ENCODE measurements at regions not wholly inside any gene's neighbourhood (a gene's known extent, or its start where the extent isn't known, plus 50 kb on each side); places are given as distances from the start of the nearest gene placed in this dataset.

DNA sequence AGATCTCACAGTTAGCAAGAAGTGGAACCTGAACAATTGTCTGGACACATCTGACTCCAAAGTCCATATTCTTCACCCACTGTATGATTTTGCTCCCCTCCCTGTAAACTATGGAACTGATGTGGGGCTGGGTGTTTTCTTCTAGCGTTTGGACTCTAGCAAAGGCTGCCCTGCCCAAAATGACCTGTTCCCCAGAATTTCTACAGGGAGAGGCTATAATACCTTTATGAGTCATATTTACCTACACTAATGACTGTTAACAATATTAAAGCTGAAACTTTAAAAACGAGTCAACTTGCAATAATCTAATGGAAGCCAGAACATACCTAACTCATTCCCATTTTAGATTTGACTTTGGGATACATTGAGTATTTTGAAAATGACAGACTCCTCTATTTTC lies 531.2 kb upstream of the CFAP20DC start:
- DNase-seq (ENCODE audit: low spot score) = no peak

GRCh38 chr3:59580499-59580898 lies 530.7 kb upstream of the CFAP20DC start:
- no peak for DNase-seq (ENCODE audit: low spot score)

GRCh38 chr3:59578129-59578528 lies 528.3 kb upstream of the CFAP20DC start:
- DNase-seq (ENCODE audit: low spot score) = no peak

DNA sequence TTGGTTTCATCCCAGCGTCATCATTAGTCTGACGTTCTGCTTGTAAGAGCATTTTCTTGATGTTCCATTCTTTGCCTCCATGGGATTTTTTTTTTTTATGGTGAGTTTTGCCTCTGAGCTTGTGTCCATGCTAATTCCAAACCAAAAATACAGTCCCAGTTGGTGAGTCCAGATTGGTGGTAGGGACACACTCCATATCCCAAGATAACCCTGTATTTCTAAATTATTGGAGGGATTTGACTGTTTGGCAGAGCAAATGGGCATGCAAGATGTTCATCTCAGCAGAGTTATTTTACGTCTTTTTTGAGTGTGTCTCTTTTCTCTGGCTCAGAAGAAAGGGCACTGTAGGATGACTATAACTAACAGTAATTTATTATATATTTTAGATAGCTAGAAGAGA lies 526.8 kb upstream of the CFAP20DC start:
- DNase-seq (ENCODE audit: low spot score) = no peak

DNA sequence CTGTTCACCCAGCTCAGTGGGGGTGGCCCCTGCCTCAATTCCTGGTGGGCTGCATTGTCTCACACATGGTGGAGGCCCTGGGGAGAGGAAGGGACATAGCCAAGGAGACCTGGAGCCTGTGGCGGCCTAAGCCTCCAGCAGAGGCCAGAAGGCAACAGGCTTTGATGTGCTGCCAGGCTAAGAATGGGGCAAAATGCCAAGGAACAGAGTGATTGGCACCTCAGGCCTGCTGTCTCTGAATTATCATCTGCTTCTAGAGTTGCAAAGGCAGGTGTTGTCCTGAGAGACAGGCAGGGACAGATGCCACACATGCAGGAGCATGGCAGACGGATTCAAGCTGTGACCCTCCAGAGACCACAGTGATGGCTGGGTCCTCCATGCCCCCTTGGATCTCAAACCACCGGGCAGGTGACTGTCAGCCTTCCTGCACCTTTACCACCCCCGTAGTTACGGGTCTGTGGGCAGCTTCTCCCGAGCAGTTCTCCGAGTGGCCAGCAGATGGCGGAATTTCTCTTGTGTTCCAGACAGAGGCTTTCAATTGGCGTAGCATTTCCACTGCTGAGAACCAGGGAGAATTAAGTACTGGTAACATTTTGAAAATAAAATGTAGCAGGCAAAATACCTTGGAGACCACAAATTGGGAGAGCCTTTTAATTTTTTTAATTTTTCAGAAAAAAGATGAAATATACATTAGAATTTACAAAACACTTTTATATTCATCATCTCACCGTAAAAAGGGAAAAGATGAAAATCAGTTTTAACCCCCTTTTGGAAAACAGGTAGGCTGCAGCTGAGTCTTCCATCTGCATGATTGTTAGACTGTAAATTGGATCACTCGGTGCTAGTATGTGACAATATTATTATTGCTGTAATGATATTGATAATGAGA lies 525.5 kb upstream of the CFAP20DC start:
- DNase-seq (ENCODE audit: low spot score) = peak; percentile 79

DNA sequence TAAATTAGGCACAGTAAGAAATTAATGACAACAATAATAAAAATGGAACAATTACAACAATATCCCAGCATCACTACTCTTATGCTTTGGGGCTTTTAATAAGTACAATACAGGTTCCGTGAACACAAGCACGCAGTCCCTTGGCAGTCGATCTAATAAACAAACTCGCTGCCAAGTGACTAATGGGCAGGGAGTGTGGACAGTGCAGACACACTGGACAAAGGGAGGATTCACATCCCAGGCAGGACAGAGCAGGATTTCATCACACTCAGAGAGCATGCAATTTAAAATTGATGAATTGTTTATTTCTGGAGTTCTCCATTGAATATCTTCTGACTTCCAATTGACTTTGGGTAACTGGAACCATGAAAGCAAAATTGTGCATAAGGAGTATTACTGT lies 524.1 kb upstream of the CFAP20DC start:
- peak; percentile 90 for DNase-seq (ENCODE audit: low spot score)

DNA sequence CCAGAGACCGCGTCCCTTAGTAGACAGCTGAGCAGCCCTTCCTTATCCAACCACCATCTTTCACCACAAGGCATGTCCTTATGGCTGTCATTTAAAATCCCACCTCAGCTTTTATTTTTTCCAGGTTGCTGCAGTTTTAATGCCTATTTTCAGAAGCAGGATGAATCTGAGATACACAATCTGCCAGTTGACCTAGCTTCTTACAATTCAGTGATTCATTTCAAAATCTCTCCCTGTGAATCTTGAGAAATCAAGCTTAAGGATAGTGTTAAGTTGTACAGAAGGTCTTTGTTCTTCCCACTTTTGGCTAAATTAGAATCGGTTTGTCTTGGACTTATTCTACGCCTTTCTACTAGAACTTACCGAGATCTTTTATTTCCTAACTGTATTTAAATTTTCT lies 522.3 kb upstream of the CFAP20DC start:
- DNase-seq (ENCODE audit: low spot score) = no peak

DNA sequence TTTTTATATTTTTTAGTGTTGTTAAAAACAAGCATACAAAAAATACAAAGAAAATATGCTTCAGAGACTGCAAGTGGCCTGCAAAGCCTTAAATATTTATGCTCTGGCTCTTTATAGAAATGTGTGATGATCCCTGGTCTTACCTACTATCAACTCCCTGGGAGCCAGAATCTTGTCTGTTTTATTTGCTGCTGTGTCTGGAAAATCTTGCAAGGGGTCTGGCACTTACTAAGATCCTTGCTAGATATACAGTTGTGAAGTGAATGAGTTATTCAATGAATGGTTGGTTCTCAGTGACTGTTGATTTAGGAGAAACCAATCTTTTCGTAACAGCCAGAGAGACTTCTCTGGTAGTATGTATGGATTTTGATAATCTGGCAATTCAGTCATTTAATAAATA lies 521.0 kb upstream of the CFAP20DC start:
- DNase-seq (ENCODE audit: low spot score) = no peak

DNA sequence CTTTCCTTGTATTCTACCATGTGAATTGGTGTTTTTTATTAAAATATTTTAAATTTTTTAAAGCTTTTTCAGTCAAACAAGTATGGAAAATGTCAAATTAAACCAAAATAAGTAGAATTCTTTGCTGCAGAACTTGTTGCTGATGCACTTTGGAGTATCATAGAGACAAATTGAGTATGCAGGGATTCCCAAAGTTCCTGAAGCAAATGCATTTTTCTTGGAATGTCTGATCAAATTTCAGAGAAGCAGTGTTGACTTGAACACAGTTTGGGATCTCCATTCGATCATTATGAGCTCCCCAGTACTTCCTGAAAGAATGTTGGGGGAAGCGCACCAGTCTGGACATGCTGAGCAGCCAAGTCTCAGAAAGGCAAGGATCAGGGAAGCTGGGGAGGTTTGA lies 517.8 kb upstream of the CFAP20DC start:
- peak; percentile 19 for DNase-seq (ENCODE audit: low spot score)

DNA sequence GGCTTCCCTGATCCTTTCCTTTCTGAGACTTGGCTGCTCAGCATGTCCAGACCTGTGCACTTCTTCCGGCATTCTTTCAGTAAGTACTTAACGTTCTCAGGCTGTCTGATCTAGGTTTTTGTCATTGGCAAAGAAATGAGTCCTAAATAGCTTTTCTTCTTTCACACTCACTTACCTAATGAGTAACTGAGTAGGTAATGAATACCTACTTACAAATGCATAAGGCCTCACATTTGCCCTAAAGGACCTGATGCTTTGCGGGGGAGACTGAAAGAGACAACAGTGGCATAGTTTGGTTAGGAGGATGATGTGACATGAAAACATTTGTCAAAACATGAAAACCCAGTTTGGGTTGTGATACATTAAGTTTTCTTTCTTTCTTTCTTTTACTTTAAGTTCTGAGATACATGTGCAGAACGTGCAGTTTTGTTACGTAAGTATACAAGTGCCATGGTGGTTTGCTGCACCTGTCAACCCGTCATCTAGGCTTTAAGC lies 516.7 kb upstream of the CFAP20DC start:
- no peak for DNase-seq (ENCODE audit: low spot score)

- no peak for DNase-seq (ENCODE audit: low spot score)
Observed at GRCh38 chr3:59565125-59565524, 515.3 kb upstream of the CFAP20DC start.

DNA sequence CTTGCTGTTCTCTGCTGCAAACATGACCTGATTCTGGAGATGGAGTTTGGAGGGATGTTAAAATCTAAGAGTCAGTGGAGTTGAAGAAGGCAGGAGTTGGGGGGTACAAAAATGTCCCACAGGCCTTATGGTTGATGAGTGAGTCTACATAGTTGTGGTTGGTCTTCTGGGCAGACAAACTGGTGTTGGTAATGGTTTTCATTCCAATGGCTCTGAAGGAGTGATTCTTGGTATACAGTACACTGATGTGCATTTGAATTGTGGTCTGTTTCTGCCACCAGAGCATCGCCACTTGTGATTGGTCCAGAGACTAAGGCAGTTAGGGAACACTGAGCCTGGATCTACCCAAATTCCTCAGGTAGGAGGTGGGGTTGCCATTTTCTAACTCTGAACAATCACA lies 514.1 kb upstream of the CFAP20DC start:
- DNase-seq (ENCODE audit: low spot score) = peak; percentile 37

DNA sequence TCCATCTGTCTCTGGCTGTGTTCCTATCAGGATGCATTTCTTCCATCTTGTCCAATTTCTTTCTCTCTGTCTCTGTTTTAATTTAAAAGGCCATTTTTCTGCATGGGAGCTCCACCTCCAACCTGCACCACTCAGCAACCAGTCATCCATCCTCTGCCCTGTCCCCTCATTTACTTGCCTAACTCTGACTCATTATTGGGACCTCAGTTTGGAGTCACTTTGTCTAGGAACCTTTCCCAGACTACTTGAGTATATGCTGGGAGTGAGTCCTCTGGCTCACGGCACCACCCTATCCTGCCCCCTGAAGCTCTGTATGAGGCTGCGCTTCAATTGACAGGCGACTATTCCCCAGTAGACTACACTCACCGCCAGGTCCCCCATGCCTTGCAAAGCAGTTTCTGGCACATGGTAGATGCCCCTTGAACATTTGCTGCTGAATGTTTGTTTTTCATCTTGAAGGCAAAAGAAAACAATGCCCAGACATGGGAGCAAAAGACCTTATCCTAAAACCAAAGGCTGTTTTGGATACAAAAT lies 513.3 kb upstream of the CFAP20DC start:
- peak; percentile 48 for DNase-seq (ENCODE audit: low spot score)

GRCh38 chr3:59559721-59560435 lies 510.1 kb upstream of the CFAP20DC start:
- peak; percentile 84 for DNase-seq (ENCODE audit: low spot score)

GRCh38 chr3:59558906-59559720 lies 509.3 kb upstream of the CFAP20DC start:
- DNase-seq (ENCODE audit: low spot score) = no peak

GRCh38 chr3:59555593-59556315 lies 505.9 kb upstream of the CFAP20DC start:
- peak; percentile 38 for DNase-seq (ENCODE audit: low spot score)

- no peak for DNase-seq (ENCODE audit: low spot score)
Observed at GRCh38 chr3:59553076-59553475, 503.3 kb upstream of the CFAP20DC start.

GRCh38 chr3:59551834-59552233 lies 502.0 kb upstream of the CFAP20DC start:
- no peak for DNase-seq (ENCODE audit: low spot score)

DNA sequence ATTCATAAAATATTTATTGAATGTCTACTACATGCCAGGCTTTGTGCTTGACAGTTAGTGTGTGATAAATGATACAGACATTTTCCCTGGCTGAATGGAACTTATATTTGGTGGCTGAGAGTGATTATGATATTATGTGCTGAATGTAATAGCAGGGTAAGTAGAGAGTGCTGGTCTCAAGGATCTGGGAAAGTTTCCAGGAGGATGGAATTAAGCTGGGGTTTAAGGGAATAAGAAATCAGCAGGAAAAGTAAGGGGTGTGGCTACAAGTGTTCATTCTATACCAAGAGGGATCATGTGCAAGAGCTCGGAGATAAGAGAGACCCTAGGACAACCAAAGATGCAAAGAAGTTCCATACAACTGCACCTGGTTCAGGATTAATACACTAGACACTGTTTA lies 500.1 kb upstream of the CFAP20DC start:
- DNase-seq (ENCODE audit: low spot score) = no peak

DNA sequence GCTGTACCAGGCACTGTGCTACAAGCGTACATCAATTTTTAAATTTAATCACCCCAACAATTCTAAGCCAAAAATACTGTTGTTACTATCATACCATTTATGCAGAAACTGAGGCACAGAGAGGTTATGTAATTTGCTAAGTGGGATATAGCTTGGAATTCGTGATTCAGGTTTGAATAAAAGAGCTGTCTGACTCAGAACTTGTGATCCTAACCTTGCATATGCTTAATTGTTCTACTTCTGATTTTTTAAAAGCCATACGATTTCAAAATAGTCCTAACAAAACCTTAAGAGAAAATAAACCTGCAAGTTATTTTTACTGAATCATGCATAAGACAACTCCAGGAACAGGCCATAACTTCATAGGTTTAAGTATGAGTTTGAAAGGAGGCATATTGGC lies 498.0 kb upstream of the CFAP20DC start:
- no peak for DNase-seq (ENCODE audit: low spot score)

DNA sequence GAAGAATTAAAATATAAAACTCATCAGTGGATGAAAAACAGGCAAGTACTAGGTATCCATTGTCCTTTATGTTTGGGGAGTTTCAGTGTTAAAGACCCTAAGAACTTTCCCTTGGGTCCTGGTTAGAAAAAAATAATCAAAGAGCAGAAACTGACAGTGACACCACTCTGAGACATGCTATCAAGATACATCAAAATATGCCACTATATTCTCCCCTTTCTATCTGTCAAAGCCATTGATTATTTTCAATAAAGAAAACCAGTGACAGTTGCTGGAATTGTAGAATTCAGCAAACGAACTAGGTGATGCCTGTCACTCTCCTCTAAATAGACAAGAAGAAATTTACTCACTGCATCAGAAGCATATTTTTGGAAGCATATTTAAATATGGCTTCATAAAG lies 496.7 kb upstream of the CFAP20DC start:
- no peak for DNase-seq (ENCODE audit: low spot score)

Data from AG20443 (cell line).